ENCODE measurements at regions not wholly inside any gene's neighbourhood (a gene's known extent, or its start where the extent isn't known, plus 50 kb on each side); places are given as distances from the start of the nearest gene placed in this dataset.

DNA sequence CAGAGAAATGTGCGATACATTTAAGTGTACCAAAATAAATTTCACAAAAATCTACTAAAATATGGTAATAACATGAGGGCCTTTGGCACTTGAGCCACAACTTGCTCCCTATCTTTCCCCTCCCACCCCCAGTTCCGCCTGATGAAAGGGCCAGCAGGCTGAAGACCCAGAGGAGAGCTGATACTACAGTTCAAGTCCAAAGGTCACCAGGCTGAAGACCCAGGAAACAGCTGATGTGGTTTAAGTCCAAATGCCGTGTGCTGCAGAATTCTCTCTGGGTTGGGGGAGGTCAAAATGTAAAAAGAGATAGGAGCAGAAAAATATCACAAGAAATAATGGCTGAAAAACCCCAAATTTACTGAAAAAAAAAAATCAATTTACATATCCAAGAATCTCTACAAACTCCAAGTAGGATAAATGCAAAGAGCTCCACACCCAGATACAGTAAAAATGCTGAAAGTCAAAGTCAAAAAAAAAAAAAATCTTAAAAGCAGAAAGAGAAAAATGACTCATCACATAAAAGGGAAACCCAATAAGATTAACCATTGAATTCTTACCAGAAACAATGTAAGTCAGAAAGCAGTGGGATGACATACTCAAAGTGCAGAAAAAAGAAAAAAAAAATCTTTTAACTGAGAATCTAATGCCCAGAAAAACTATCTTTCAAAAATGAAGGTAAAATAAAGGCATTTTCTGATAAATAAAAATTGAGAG, 452.1 kb upstream of the ASIC2 start:
- FAIRE-seq, result no peak

DNA sequence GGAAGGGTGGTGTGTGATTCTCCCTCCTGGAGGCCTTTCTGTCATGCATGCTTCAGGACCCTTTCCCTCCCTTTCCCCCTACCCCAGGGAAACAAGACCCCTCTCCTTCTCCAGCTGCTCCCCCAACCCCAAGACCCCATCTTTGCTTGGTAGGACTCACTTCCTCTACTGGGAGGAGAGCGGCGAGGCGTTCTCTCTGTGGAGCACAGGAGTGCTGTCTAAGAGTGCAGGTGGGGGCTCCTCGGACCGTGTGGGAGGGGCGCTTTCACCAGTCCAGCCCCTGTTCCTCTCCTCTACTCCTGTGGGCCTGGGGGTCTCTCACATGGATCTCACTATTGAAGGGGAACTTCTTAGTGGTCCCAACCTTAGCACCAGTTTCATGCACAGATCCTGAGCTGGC, 456.1 kb upstream of the ASIC2 start:
- DNase-seq (ENCODE audit: low spot score in 2 of 2), result no peak
- FAIRE-seq, result no peak

More for the DNA sequence above, 452.1 kb upstream of the ASIC2 start:
- DNase-seq (ENCODE audit: low spot score in 2 of 2), result no peak

DNA sequence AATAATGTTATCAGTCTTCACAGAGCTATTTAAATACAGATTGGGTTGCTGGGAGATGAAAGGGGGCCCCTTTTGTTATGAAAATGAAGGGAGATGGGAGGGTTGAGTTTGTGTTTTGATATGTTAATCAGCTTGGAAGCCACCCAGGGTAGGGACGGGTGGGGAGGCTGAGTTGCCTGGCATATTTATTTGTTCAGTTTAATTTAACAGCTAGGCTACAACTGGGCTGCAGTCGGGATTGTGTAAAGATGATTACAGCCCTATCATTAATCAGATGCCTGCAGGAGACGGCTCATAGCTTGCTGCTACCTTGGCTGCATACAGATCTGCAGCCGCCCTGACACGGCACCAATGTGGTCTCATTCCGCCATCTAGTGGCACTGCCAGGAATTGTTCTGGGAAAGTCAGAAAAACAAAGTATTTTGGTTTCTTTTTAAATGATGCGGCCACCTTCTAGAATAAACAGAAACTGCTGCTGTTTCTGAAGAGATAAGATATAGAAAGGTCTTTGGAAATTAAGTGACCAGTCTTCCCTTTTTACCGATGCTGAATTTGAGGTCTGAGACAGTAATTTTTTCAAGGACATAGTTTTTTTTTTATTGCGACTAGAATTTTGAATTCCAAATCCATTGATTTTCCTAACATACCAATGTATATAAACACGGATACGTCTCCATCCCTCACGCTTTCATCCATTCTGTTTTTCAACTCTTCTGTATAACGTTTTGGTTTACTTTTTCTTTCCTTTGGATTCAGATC, 458.0 kb upstream of the ASIC2 start:
- FAIRE-seq, result peak; percentile 43
- DNase-seq (ENCODE audit: low spot score in 2 of 2), result peak in 1 of 2 donors; percentile 48

DNA sequence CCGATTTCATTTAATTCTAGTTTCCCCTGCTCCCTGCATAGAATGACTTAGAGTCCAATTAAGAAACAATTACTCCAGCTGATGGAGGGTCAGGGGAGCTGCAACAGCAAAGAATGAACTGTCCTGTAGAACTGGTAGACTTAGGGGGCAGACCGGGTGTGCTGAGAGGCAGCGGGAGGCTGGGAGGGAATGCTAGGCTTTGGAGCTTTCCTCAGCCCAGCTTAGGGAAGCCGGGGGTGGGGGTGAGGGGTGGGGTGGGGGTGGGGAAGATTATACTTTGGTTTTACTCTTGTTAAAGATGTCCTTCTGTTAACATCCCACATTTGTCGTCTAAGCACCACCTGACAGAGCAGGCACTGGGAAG, 458.6 kb upstream of the ASIC2 start:
- no peak for DNase-seq (ENCODE audit: low spot score in 2 of 2)
- no peak for FAIRE-seq

DNA sequence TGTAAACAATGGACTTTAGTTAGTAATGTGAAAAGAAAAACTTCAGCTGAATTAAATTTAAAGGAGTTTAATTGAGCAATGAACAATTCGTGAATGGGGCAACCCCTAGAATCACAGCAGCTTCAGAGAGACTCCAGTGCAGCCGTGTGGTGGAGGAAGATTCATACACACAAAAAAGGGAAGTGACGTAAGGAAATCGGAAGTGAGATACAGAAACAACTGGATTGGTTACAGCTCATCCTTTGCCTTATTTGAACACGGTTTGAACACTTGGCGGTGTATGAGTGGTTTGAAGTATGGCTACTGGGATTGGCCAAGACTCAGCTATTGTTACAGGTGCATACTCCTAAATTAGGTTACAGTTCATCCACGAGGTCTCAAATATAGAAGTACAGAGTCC, 460.4 kb upstream of the ASIC2 start:
- no peak for DNase-seq (ENCODE audit: low spot score in 2 of 2)

DNA sequence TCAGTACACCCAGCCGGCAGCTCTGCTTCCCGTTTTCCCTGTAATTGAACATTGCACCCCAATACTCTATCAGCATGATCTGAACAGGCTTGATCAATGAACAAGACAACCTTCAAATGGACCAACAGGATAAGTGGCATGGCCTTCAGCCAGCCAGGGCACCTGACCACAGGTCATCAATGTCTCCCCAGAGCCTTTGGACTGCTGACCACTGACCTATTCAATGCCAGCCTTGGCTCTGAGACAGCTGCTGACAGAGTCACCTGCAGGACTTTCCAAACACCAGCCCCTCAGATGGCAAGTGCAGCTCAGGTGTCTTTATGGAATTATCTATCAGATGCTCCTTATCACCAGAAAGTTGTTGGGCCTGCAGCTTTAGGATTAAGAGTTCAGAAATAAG, 462.9 kb upstream of the ASIC2 start:
- FAIRE-seq (no peak), DNase-seq (ENCODE audit: low spot score in 2 of 2) (no peak)

More for the DNA sequence above, 460.4 kb upstream of the ASIC2 start:
- no peak for FAIRE-seq

- FAIRE-seq, result no peak
- DNase-seq (ENCODE audit: low spot score in 2 of 2), result no peak
Measured at GRCh38 chr17:33765871-33766270, 472.8 kb upstream of the ASIC2 start.

DNA sequence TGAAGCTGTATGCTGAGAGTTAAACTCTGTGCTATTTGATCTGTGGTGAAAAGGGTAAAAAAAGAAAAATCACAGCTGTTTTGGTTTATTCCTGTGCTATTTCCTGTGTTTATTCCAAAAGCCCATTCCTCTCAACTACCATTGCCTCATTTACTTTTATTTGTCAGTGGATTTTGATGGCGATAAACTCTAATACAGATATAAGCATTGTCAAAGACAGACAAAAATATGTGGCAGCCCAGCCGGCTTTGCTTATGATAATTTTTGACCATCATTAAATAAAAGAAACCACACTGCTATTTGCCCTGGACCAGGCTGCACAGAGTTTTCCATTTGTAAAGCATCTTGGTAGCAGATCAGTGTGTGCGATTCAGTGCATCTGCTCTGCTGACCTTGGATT, 473.6 kb upstream of the ASIC2 start:
- no peak for FAIRE-seq
- no peak for DNase-seq (ENCODE audit: low spot score in 2 of 2)

GRCh38 chr17:33769066-33769465, 476.0 kb upstream of the ASIC2 start:
- no peak for DNase-seq (ENCODE audit: low spot score in 2 of 2)
- FAIRE-seq, result no peak

- no peak for DNase-seq (ENCODE audit: low spot score in 2 of 2)
- FAIRE-seq, result no peak
Measured at GRCh38 chr17:33776304-33776703, 478.8 kb upstream of the CCL2 start.

DNA sequence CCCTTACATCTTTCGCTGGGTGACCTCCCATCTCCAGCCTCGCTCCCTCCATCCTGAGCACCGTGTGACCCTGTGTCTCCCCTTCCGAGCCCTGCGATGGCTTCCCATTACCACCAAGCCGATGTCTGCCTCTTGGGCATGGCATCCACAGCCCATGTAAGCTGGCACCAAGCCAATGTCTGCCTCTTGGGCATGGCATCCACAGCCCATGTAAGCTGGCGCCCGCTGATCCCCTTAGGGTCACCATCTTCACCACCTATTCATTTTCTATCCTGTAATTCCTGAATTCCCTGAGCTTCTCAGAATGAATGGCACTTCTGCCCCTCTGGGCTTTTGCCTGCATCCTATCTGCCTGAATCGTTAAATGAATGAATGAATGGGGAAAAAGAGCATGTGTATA, 478.2 kb upstream of the CCL2 start:
- DNase-seq (ENCODE audit: low spot score in 2 of 2) (no peak), FAIRE-seq (no peak)

- FAIRE-seq, result no peak
Measured at GRCh38 chr17:33777674-33778073, 477.4 kb upstream of the CCL2 start.

GRCh38 chr17:33778505-33779233, 476.4 kb upstream of the CCL2 start:
- FAIRE-seq (no peak), DNase-seq (ENCODE audit: low spot score in 2 of 2) (no peak)

More at GRCh38 chr17:33777674-33778073, 477.4 kb upstream of the CCL2 start:
- DNase-seq (ENCODE audit: low spot score in 2 of 2), result no peak

DNA sequence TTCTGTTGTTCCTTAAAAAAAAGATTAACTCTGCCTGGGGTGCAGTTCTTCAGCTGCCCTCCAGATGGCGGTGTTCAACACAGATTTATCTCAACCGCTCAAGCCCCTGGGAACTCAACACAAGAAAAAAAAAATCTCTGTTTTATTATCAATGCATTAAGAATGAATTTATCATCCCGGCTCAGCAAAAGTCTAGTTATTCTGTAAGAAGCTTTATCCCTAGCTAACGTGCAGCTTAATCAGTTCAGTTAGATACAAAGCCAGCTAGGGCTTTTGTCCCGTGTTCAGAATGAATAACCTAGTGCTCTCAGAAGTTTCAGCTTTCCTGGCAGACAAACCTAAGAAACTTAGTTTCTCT, 475.9 kb upstream of the CCL2 start:
- DNase-seq (ENCODE audit: low spot score in 2 of 2), result peak; percentile 12 to 51

DNA sequence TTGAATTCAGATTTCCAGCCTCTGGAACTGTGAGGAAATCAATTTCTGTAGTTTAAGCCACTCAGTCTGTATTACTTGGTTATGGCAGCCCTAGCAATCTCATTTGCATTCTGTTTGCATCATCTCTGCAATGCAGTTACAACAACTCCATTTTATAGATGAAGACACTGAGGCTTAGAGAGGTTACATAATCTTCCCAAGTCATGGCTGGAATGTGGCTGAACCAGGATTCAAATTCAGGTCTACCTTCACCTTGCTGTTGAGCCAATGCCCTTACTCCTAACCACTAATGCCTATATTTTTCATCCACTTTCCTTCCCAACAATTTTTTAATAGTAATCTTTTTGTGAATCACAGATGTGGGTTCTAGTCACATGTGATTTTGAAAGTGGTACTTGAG, 469.8 kb upstream of the CCL2 start:
- FAIRE-seq (no peak), DNase-seq (ENCODE audit: low spot score in 2 of 2) (no peak)

More for the DNA sequence above, 475.9 kb upstream of the CCL2 start:
- FAIRE-seq, result peak; percentile 89

DNA sequence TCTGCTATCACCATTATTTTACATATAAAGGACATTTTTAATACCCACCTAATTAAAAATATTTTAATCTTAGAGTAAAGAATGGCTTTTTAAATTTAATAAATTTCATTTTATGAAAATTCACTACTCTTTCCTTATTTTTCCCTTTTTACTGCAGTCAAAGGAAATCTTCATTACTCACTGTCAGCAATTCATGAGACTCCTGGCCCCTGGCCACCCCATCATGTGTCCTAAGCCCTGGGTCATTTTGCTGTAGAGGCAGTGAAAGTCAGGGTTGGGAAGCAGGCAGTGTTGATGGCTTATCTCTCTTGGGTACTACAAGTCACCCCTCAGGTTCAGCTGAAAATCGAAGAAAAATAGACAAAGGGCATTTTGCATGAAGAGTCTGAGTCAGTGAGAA, 468.6 kb upstream of the CCL2 start:
- FAIRE-seq (no peak), DNase-seq (ENCODE audit: low spot score in 2 of 2) (no peak)

DNA sequence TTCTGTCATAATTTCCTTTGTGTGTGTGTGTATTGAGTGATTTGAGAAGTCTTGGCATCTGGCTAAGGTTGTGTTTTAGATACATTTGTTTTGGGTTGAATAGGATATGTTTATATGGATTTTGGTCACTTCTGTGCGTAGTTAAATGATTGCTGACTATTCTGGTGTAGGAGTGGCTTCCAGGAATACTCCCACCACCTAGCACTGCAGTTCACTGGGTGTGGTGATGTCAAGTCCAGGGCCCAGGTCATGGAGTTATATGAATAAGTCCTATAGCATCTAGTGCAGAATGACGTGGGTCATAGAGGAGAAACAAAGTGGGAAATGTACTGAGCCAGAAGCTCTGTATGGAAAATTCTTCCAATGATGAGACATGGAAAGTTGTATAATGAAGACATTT, 465.4 kb upstream of the CCL2 start:
- DNase-seq (ENCODE audit: low spot score in 2 of 2) (no peak), FAIRE-seq (no peak)

DNA sequence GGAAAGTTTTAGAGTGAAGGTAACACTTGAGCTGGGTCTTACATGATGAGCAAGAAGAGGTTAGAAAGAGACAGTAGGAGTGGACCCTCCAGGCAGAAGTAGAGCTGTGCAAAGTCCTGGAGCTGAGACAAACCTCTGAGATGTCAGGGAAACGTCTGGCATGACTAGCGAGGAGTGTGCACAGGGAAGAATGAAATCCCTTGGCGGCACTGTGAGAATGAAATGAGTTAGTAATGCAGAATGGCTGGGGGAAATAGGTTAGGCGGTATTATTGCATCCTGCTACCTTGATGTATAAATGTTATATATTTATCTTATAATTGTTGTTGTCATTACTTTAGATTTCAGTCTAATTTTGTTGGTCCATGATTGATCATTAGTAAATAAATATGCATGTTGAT, 457.9 kb upstream of the CCL2 start:
- DNase-seq (ENCODE audit: low spot score in 2 of 2), result no peak
- FAIRE-seq, result no peak

- no peak for DNase-seq (ENCODE audit: low spot score in 2 of 2)
Measured at GRCh38 chr17:33798308-33798707, 456.8 kb upstream of the CCL2 start.

GRCh38 chr17:33802349-33803198, 452.5 kb upstream of the CCL2 start:
- no peak for FAIRE-seq
- no peak for DNase-seq (ENCODE audit: low spot score in 2 of 2)

More at GRCh38 chr17:33798308-33798707, 456.8 kb upstream of the CCL2 start:
- FAIRE-seq, result no peak

Data from frontal cortex (tissue), 3 donors.